ENCODE measurements at regions not wholly inside any gene's neighbourhood (a gene's known extent, or its start where the extent isn't known, plus 50 kb on each side); places are given as distances from the start of the nearest gene placed in this dataset.

DNA sequence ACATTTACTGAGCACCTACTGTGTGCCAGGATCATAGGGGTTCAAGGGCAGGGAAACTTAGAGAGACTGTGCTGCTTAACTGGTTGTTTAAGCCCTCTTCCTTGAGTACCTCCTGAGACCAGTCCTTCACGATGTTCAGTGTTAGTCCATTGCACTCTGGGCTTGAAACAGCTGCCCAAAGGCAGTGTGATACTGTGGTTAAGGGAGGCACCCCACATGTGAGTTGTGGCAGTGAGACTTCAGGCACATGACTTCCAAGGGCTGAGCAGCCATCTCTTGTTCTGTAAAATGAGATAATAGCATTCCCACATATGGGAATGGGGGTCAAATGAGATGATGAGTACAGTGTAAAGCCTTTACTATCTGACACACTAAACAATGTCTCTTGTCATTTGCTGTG, 75.1 kb downstream of the LINGO1 start:
- no peak for DNase-seq (ENCODE audit: low read depth in 2 of 2)

DNA sequence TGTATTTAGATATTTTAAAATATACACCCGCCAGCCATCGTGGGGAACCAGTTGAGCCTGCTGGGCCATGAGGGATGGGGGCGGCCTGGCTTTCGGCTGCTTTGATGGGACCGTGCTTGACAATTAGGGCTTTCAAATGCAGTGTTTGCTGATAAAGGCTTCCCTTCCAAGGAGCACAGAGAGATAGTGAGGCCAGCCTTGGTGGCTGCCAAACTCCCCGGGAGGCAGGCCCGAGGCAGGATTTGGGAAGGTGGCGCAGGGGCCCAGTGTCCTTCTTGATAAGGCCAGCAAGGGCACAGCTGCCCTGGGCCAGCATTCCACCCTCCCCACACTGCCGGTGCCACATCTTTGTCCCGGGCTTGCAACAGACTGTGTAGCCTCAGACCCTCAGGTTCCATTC, 75.6 kb downstream of the LINGO1 start:
- DNase-seq (ENCODE audit: low read depth in 2 of 2), result no peak

DNA sequence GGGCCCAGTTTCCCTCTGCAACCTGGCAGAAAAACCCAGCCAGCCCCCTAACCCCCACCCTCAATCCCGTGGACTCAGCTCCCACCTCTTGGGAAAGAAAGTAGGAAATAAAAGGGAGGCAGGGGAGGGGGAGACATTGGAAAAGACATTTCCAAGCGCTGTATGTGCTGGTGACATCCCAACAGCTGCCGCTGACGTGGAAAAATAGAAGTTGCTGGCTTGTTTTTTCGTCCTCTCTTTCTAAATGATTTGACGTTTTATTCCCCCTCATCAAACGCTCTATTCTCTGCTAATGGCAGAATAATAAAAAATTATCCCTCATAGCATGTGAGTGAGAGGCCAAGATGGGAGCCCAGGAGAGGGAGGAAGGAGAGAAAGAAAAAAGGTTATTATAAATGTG, 76.1 kb downstream of the LINGO1 start:
- DNase-seq (ENCODE audit: low read depth in 2 of 2), result no peak

DNA sequence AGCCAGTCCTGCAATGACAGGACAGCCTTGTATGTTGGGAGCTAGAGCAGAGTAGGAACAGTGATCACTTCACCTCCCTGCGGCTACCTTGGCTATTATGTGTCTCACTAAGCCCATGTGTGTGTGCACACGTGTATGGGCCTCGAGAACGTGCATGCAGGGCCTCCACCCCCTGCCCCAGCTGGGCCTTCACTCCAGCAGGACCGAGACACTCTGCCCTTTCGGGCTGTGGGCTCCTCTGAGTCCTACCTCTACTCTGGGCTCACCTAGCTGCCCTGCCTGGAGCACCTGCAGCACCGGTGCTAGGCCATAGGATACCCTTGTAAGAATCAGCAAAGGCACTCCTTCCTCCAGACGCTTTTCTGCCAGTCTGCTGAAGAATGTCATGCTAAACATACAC, 77.5 kb downstream of the LINGO1 start:
- DNase-seq (ENCODE audit: low read depth in 2 of 2), result no peak

DNA sequence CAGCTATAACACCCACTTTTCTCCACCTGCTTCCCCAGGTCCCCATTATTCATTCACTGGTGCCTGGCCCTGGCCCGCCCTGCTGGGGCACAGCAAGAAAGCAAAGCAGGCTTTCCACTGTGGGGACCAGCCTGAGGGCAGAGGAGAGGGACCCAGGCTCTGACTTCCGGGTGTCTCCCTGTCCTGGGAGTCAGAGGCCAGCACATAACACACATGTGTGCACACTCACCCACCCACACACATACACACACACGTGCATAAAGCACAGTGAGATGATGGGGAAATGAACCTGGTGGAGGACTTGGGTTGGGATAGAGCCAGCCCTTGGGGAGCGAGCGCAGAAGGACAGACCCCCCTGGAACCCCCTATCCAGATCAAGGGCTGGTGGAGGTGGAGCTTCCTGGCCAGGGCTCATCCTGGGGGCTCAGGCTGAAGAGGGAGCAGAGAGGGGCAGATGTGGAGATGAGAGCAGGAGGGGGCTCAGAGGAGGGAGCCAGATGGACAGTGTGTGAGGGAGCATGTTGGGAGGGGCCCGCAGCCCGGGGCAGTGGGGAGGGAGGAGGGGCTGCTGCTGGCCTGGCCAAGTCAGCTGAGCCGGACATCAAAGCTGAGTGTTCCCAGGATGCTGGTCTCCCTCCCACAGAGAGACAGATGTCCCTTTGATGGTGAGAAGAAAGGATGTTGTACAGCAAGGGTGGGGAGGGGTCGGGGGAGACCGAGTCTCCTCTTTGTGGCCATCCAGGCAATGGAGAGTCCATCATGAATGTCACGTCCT, 78.2 kb downstream of the LINGO1 start:
- DNase-seq (ENCODE audit: low read depth in 2 of 2), result no peak

DNA sequence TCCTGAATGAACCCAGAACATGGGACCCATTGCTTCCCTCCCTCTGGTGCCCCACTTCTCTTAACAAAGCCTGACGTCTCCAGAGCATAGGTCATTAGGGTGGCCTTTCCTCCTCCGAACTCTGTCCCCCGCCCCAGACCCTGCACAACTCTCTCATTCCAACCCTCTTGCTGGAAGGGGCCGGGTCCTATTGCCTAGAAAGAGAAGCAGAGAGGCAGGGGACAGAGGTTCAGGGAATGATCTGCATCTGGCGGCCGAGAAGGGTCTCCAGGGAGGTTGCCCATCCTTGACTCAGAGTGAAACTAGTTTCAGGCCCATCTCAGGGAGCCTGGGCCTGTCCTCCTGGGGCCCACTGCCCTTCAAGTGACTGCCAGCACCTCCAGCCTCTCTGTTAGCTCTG, 79.0 kb downstream of the LINGO1 start:
- no peak for DNase-seq (ENCODE audit: low read depth in 2 of 2)

DNA sequence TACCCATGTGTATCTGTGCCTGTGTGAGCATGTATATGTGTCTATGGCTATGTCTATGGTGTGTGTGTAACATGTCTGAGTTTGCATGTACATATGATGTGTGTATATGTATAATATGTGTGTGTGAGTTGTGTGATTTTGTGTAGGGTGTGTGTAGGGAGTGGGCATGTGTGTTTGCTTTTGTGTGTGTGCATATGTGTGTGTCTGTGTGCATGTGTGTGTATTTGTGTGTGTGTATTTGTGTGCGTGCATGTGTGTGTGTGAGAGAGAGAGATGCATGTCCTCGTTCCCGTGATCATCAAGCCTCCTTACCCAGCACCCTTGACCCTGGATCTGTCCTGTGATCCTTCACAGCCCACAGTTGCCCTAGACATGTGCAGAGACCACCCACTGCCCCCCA, 79.5 kb downstream of the LINGO1 start:
- no peak for DNase-seq (ENCODE audit: low read depth in 2 of 2)

DNA sequence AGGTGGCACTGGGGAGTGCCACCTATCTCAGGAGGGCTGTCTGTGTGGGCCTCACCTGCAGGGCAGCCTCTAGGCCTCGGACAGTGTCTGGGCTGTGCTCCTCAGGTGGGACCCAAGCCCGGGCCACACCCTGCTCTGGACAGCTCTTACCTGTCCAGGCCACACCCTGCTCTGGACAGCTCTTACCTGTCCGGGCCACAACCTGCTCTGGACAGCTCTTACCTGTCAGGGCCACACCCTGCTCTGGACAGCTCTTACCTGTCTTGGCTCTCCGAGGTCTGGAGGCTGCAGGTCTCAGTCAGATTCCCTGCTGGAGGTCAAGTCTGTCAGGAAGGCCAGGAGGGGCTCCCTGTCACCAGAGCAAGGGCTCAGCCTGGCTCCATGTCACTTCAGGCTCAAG, 80.6 kb downstream of the LINGO1 start:
- DNase-seq (ENCODE audit: low read depth in 2 of 2), result no peak

DNA sequence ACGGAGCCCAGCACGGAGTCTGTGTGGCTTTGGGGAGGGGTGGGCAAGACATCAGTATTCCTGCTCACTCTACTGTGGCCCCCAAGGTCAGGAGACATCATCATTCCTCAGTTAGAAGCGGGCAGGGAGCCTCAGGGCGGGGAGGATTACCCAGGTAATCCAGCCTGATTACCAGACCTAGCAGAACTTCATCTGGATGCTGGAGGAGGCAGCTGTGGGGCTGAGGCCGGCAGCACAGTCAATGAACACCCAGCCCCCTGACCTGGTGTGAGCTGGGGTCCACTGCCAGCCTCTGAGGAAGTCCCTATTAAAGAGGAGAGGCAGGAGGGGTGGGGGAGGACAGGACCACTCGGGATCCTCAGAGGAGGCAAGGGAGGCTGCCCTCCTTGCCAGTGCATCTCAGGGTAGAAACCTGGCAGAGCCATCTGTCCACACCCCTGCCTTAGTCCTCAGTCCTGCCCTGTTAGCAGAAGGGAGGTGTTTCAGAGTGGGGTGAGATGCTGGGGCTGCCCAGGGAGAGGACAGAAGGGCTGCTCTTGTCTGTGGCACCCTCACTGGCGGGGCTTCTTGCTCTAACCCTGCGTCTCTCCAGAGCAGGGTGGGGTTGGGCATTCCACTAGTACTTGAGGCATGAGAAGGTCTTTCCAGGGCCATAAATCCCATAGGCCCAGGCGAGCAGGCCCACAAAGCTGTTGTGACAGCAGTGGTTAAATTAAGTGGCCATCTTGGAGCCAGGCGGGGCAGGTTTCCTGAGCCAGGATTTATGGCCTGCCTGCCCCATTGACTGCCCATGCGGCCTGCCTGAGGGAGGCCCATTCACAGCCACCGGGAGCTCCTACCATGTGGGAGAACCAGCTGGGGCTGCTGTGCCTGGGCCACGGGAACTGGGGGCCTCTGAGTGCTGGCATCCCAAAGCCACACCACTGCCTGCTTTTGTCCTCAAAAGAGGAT, 82.1 kb downstream of the LINGO1 start:
- DNase-seq (ENCODE audit: low read depth in 2 of 2), result no peak

DNA sequence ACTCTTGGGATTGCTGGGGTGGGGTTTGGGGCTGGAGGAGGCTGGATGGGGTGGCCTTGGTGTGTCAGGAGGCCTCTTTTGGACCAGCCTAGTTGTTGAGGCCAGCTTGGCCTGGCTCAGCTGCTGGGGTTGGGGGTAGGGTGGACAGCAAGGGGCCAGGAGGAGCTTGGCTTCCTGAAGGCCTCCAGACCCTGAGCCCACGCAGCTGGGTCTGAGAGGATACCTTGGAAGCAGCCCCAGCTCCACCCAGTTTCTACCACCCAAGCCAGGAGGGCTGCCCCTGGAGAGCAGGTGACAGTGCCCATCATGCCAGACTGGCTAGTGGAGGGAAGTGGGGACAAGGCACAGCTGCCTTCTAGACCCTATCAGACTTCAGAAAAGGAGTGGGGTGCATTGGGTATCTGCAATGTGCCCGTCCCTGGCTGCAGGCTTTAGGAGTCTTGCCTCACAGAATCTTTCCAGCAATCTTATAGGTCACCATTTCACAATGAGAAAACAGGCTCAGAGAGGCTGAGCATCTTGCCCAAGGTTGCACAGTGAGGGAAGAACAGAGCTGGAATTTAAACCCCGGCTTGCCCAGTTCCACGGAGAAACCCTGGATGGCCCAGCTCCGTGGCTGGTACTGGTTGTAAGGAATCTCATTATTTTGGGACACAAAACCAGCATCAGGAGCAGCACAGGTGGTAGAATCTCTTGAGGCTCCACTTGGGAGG, 83.0 kb downstream of the LINGO1 start:
- no peak for DNase-seq (ENCODE audit: low read depth in 2 of 2)

DNA sequence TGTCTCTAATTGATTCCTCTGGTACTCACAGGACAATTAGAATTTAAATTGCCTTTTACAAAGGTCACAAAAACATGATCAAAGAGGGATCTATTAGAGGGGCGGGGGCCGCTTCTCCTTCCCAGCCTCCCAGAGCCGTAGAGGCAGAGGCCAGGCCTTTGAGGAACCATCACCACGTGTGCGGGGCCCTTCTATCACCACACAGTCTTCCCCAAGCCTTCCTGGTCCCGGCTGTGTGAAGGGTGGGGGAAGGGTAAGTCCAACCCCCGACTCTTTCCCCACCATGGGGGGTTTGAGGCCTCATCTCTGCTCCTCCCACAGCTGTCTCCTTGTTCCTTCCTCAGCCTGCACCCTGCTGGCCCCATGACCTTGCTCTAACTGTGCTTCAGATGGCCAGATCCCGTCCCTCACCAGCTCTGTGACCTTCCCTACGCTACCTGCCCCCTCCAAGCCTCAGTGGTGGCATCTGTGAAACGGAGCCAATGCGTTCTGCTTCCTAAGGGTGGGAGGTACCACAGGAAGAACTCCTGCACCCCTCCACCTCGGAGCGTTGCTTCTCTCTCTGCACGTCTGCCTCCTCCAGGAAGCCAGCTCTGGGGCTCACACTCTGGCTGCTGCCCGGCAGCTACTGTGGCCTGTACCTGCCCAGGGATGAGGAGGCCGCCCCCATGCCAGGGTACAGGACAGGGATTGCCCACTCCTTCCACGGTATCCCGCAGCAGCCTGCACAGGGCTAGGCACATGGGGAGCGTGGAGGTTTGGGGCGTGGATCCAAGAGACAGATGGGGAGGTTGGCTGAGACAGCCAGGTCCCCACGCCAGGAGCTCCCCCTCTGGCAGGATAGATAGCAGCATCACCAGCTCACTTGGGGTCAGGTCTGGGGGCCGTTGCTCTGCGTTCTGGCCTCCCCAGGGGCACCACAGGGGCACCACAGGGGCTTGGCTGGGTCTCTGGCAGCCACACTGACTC, 83.8 kb downstream of the LINGO1 start:
- no peak for DNase-seq (ENCODE audit: low read depth in 2 of 2)

DNA sequence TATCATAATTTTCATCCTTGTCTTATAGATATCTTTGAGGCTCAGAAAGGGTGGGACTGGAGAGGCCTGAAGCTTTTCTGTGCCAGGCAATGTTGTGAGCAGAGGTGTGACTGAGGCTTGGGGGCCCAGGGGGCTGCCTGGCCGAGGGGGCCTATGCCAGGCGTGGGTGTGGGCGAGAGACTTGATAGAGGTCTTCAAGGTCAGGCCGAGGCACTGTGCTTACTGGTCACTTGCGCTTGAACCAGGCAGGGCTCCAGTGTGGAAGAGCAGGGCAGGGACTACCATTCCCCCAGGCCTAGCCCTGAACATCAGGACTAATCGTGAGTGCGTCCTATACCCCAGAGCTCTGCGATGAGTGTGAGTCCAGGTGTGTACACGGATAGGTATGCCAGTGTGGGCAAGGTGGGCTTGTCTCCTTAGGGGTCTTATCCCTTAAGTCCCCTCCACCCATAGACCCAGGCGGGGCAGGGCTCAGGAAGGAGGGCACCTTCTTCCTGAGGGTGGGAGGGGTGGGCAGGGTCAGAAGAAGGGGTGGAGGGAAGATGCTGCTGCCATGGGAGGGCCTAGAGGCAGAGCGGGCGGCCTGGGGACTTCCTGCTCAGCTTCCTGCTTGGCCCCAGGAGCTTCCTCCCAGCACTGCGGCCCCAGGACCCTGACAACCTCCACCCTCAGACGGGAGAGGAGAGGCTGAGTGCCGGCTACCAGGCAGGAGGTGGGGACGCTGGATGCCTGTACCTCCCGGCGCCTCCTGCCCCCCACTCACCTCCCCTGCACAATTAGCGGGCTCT, 84.7 kb downstream of the LINGO1 start:
- no peak for DNase-seq (ENCODE audit: low read depth in 2 of 2)

DNA sequence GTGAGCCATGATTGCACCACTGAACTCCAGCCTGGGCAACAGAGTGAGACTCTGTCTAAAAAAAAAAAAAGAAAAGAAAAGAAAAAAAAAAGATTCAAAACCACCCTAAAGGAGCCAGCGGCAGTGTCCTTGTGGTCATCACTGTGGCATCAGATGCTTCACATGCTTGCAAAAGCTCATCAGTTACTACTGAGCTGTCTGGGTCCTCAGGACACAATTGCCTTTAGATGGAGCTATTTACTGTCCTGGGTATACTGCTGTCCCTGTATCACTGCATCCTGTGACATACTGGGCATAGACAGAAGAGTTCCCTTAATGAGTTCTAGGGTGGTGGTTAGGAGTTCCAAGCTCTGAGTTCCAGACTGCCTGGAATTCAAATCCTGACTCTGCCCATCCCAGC, 85.8 kb downstream of the LINGO1 start:
- no peak for DNase-seq (ENCODE audit: low read depth in 2 of 2)

DNA sequence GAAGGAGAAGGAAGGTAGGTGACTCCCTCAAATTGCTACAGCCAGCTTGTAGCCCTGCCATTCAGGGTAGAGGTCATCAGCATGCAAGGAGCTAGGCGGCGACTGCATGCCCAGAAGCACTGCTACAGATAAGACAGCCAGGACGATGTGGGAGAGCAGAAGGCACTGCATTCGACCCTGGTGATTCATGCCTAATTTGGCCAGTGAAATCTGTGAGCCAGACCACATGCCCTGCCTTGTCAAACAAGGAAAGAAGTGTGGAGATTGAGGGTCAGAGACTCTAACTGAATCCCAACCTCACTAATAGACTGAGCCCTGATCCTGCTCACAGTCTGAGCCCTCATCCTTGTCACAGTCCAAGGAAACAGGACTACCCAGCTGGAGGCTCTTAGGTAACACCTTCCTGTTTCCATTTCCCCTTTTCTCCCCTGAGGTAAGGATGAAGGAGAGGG, 86.6 kb downstream of the LINGO1 start:
- no peak for DNase-seq (ENCODE audit: low read depth in 2 of 2)

DNA sequence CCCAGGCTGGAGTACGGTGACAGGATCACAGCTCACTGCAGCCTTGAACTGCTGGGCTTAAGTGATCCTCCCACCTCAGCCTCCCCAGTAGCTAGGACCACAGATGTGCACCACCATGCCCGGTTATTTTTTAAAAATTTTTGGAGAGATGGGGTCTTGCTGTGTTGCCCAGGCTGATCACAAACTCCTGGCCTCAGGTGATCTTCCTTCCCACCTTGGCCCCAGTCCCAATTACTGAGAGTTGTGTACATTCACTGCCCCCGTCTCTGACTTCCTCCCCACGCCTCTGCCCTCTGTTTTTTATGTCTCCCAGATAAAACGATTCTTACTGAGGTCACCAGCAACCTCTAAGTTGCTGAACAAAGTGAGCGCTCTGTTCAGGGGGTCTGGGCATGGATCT, 87.7 kb downstream of the LINGO1 start:
- DNase-seq (ENCODE audit: low read depth in 2 of 2), result no peak

DNA sequence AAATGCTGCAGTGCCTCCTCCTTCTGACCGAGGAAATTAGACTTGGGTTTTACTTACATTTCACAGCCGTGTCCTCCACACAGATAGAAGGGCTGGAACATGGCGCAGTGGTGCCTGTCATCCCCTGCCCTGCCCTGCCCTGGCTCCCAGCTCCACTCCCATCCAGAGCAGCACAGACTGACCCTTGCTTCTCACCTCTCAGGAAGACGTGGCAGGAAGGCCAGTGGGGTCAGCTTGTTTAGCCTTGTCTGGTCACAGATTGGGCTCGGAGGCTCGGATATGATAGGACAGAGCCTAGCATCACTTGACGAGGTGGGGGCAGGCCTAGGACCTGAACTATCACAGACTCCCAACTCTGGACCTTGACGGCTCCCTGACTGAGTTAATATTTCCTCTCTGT, 88.5 kb downstream of the LINGO1 start:
- no peak for DNase-seq (ENCODE audit: low read depth in 2 of 2)

DNA sequence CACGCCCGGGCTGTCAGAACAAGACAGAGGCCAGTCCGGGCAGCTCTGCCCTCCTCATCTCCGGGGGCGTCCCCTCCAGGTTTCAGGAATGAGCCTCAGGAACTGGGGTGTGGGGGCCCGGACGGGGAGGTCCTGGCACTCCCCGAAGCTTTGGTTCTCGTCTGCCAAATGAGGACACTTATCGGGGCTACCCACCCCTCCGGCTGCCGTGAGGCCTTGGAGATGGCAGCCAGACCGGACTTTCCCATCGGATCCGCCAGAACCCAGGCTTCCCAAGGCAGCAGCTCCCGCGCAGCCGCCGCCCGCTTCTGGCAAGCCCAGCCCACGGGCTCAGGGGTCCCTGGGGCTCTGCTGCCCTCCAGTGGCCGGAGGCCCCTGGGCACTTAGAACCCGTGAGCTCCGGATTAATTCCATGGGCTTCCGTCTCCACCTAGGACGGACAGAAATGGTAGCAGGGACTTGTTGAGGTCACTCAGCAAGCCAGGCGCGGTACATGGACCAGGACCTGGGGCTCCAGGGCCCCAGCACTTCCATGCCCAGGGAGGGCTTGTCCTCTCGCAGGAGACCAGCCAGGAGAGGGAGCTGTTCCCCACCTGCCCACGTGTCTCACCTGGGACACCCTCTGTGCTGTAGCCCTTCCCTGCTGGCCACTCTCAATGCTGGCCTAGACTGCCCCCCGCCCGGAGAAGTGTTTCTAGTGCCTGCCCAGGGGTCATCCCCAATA, 89.4 kb downstream of the LINGO1 start:
- DNase-seq (ENCODE audit: low read depth in 2 of 2), result peak; percentile 36 to 57

DNA sequence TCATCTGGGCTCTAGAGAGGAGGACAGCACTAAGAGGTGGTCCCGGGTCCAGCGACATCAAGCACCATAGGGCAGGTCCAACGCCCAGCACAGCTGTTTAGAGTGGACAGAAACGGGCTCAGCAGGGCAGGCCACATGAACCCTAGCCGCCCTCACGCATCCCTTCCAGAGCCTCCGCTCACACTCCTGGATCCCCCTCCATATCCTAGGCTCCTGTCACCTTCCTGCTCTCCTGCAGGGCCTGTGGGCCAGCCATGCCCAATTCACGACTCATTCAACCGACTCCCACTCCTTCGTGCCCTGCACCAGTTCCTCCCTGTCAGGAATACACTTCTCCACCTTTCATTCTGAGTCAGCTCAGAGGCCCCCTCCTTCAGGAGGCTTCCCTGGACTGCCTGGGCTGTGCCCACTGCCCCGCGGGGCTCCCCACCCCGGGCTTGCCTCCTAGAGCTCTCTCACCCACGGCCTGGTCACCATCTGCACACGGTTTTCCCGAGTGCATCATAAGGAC, 90.2 kb downstream of the LINGO1 start:
- DNase-seq (ENCODE audit: low read depth in 2 of 2), result no peak

DNA sequence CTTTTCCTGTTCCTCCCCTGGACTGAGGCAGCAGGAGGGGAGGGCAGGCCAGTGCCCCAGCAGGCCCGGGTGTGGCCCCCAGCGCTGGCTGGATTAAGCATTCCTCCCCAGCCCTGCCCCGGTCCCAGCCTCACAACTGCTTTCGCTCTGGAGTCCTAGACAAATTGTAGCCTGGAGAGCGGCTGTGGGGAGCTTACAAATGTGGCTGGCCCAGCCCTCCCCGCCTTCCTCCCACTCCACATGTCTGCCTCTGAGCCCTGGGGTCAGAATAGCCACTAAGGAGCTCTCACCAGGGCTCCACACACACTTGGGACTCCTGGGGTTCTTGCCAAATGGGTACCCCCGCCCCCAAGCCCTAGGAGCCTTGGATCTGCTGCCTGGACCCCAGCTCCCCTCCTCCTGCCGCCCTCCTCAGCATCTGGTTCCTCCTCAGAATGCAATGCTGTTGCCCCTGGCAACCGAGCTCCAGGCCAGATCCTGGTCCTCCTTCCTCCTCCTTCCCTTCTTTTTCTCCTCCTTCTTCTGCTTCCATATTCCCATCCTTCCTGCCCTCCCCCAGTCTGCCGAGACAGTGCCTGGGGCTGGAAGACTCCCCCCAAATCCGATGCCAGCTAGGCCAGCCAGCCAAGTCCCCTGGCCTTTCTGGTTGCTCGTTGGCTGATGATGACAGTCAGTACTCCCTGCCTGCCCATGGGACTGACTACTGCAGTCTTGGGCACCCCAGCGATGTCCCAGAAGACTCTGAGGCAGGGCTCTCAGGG, 91.1 kb downstream of the LINGO1 start:
- no peak for DNase-seq (ENCODE audit: low read depth in 2 of 2)

Measured in stimulated activated CD8-positive, alpha-beta memory T cell treated with anti-CD3 and anti-CD28 coated beads, Interleukin-7, amount 100 ng/mL, for 4 hours (primary cell).